HCT116 (cell line): ENCODE measurements at regions not wholly inside any gene's neighbourhood (a gene's known extent, or its start where the extent isn't known, plus 50 kb on each side); places are given as distances from the start of the nearest gene placed in this dataset.

Source experiments
- ATAC-seq: fragments of 200-7000 bp; cut with Tn5 transposase; 2 replicates; pipeline ENCODE4 v1.9.1; 2020; ENCODE audit warnings: mild to moderate bottlenecking, moderate library complexity
- BruUV-seq: library from RNA; stranded (reverse); fragments of 400-500 nt; replicated peaks from 2 replicates; lab custom pipeline; 2021; lab: Mats Ljungman, UMichigan
- CTCF ChIA-PET: fragments of 300-600 bp; sonication (Branson Sonifier 250); formaldehyde crosslinking; loops from one replicate; lab custom pipeline; 2021; ENCODE audit warnings: antibody characterized with exemption; lab: Charles Lee
- POLR2A ChIA-PET: fragments of 300-600, 350-600 bp; sonication (Branson Sonifier 250); formaldehyde crosslinking; loops from one replicate; lab custom pipeline; 2021; ENCODE audit warnings: antibody characterized with exemption; lab: Charles Lee
- RAD21 ChIA-PET, 2 experiments: fragments of 300-600 bp; sonication (Branson Sonifier 250); formaldehyde crosslinking; loops; one replicate each; lab custom pipeline; 2023; ENCODE audit warnings: low total read pairs in 2 of 2; ENCODE audit not compliant: uncharacterized antibody in 2 of 2, unreplicated experiment in 2 of 2, low non-redundant PET in 1 of 2; lab: Charles Lee
- DNase-seq: peaks from one replicate; pipeline ENCODE4 v3.0.0-alpha.2; 2010; ENCODE audit warnings: low read depth, low spot score
- H2AFZ ChIP-seq: fragments of 200-600 bp; shearing (Covaris generic), sonication (generic); 2 replicates; pipeline ENCODE4 v1.6.1; 2017; ENCODE audit warnings: low read depth, mixed run types, mixed read lengths, antibody characterized with exemption, low read length; ENCODE audit not compliant: poor library complexity, severe bottlenecking
- H3K27ac ChIP-seq: 2 replicates; pipeline ENCODE4 v1.5.1; 2012; ENCODE audit warnings: low read depth, low read length
- H3K27me3 ChIP-seq: fragments of 200-600 bp; sonication (generic); 2 replicates; pipeline ENCODE4 v1.6.1; 2016; ENCODE audit warnings: mixed run types, low read length, mixed read lengths; ENCODE audit not compliant: insufficient read depth
- H3K36me3 ChIP-seq, 2 experiments: fragments of 200-500 bp in 1 of 2; fragments of 200-600 bp in 1 of 2; sonication (Bioruptor generic) in 1 of 2; sonication (generic) in 1 of 2; 2 replicates each; pipeline versions ENCODE4 v1.5.1 to v1.6.1; 2014 to 2016; ENCODE audit warnings: low read length in 2 of 2, inconsistent platforms in 1 of 2, mixed read lengths in 1 of 2, mixed run types in 1 of 2; ENCODE audit not compliant: insufficient read depth in 2 of 2, control insufficient read depth in 1 of 2
- H3K4me1 ChIP-seq, 2 experiments: fragments of 200-600 bp in 1 of 2; sonication (generic) in 1 of 2; 2 replicates each; pipeline versions ENCODE4 v1.5.1 to v1.6.1; 2012 to 2017; ENCODE audit warnings: low read length in 2 of 2, inconsistent platforms in 1 of 2, mild to moderate bottlenecking in 1 of 2, mixed read lengths in 1 of 2, mixed run types in 1 of 2, moderate library complexity in 1 of 2; ENCODE audit not compliant: insufficient read depth in 2 of 2, control insufficient read depth in 1 of 2
- H3K4me2 ChIP-seq: fragments of 200-600 bp; sonication (generic); 2 replicates; pipeline ENCODE4 v1.6.1; 2017; ENCODE audit warnings: mixed run types, low read length, mixed read lengths
- H3K4me3 ChIP-seq, 2 experiments: fragments of 200-600 bp in 1 of 2; sonication (generic) in 1 of 2; replicated peaks in 1 of 2; 2 replicates each; pipeline ENCODE4 v1.5.1; 2011 to 2016; ENCODE audit warnings: low read length in 2 of 2, control low read depth in 1 of 2, low read depth in 1 of 2, mild to moderate bottlenecking in 1 of 2, mixed read lengths in 1 of 2, mixed run types in 1 of 2
- H3K79me2 ChIP-seq: fragments of 200-600 bp; sonication (generic); 2 replicates; pipeline ENCODE4 v1.6.1; 2017; ENCODE audit warnings: mild to moderate bottlenecking, mixed run types, low read length, moderate library complexity, mixed read lengths; ENCODE audit not compliant: insufficient read depth
- H3K9ac ChIP-seq: fragments of 200-600 bp; sonication (generic); 2 replicates; pipeline ENCODE4 v1.6.1; 2016; ENCODE audit warnings: low read length, mixed read lengths
- H3K9me2 ChIP-seq: fragments of 200-600 bp; sonication (generic), shearing (Covaris generic); 2 replicates; pipeline ENCODE4 v1.6.1; 2017; ENCODE audit warnings: mixed run types, mild to moderate bottlenecking, moderate library complexity; ENCODE audit not compliant: insufficient read depth
- H3K9me3 ChIP-seq, 2 experiments: fragments of 200-500 bp in 1 of 2; fragments of 200-600 bp in 1 of 2; sonication (Bioruptor generic) in 1 of 2; sonication (generic) in 1 of 2; 2 replicates each; pipeline ENCODE4 v1.6.1; 2014 to 2017; ENCODE audit warnings: low read length in 2 of 2, mixed read lengths in 2 of 2, inconsistent platforms in 1 of 2, low read depth in 1 of 2, mild to moderate bottlenecking in 1 of 2, mixed run types in 1 of 2, moderate library complexity in 1 of 2; ENCODE audit not compliant: control insufficient read depth in 1 of 2, insufficient read depth in 1 of 2
- H4K20me1 ChIP-seq: fragments of 200-600 bp; sonication (generic), shearing (Covaris generic); 2 replicates; pipeline ENCODE4 v1.6.1; 2017; ENCODE audit warnings: mixed run types, mild to moderate bottlenecking, moderate library complexity; ENCODE audit not compliant: insufficient read depth
- CBX3 ChIP-seq: IDR thresholded peaks from 2 replicates; pipeline ENCODE4 v1.6.1; 2012; ENCODE audit warnings: low read depth
- CEBPB ChIP-seq: IDR thresholded peaks from 2 replicates; pipeline ENCODE4 v1.6.1; 2012; ENCODE audit warnings: low read depth
- CTCF ChIP-seq, 3 experiments: fragments of 200-600 bp in 1 of 3; sonication (generic) in 1 of 3; IDR thresholded peaks in 2 of 3; conservative IDR thresholded peaks in 1 of 3; 2 replicates each; pipeline ENCODE4 v1.5.1; 2012 to 2017; ENCODE audit warnings: low read depth in 2 of 3, low read length in 2 of 3, antibody characterized with exemption in 1 of 3, borderline replicate concordance in 1 of 3, control low read depth in 1 of 3, mild to moderate bottlenecking in 1 of 3, mixed read lengths in 1 of 3, mixed run types in 1 of 3, moderate library complexity in 1 of 3; ENCODE audit not compliant: insufficient read depth in 1 of 3
- EGR1 ChIP-seq: IDR thresholded peaks from 2 replicates; pipeline ENCODE4 v1.6.1; 2012; ENCODE audit warnings: low read depth
- ELF1 ChIP-seq: IDR thresholded peaks from 2 replicates; pipeline ENCODE4 v1.6.1; 2012; ENCODE audit warnings: low read depth, borderline replicate concordance
- EZH2phosphoT487 ChIP-seq: fragments of 200-600 bp; IDR thresholded peaks from 2 replicates; pipeline ENCODE4 v1.6.1; 2018; ENCODE audit warnings: antibody characterized with exemption, borderline replicate concordance
- FOSL1 ChIP-seq: IDR thresholded peaks from 2 replicates; pipeline ENCODE4 v1.6.1; 2012; ENCODE audit warnings: low read depth
- JUND ChIP-seq: IDR thresholded peaks from 2 replicates; pipeline ENCODE4 v1.6.1; 2012
- MAX ChIP-seq: IDR thresholded peaks from 2 replicates; pipeline ENCODE4 v1.6.1; 2012
- POLR2A ChIP-seq: IDR thresholded peaks from 2 replicates; pipeline ENCODE4 v1.7.0; 2011; ENCODE audit warnings: borderline replicate concordance; ENCODE audit not compliant: insufficient read depth, insufficient read length; ENCODE audit errors: extremely low read depth
- RAD21 ChIP-seq: IDR thresholded peaks from 2 replicates; pipeline ENCODE4 v1.6.1; 2012; ENCODE audit warnings: low read depth, mild to moderate bottlenecking
- REST ChIP-seq: IDR thresholded peaks from 2 replicates; pipeline ENCODE4 v1.6.1; 2012; ENCODE audit warnings: low read depth
- SIN3A ChIP-seq: IDR thresholded peaks from 2 replicates; pipeline ENCODE4 v1.6.1; 2012; ENCODE audit warnings: low read depth
- SP1 ChIP-seq: IDR thresholded peaks from 2 replicates; pipeline ENCODE4 v1.6.1; 2012; ENCODE audit warnings: low read depth
- SRF ChIP-seq: IDR thresholded peaks from 2 replicates; pipeline ENCODE4 v1.6.1; 2012; ENCODE audit warnings: low read depth
- TCF7L2 ChIP-seq: IDR thresholded peaks from 2 replicates; pipeline ENCODE4 v1.7.0; 2011; ENCODE audit warnings: borderline replicate concordance, inconsistent platforms; ENCODE audit not compliant: insufficient read depth, insufficient read length; ENCODE audit errors: extremely low read depth
- YY1 ChIP-seq: IDR thresholded peaks from 2 replicates; pipeline ENCODE4 v1.6.1; 2011; ENCODE audit warnings: low read length, low read depth, moderate library complexity, mild to moderate bottlenecking; ENCODE audit not compliant: insufficient replicate concordance; ENCODE audit errors: extremely low read depth
- ZBTB33 ChIP-seq: IDR thresholded peaks from 2 replicates; pipeline ENCODE4 v1.6.1; 2011; ENCODE audit warnings: mild to moderate bottlenecking, low read length, moderate library complexity; ENCODE audit not compliant: insufficient replicate concordance; ENCODE audit errors: extremely low read depth
- ZFX ChIP-seq: fragments of 450-650 bp; IDR thresholded peaks from 2 replicates; pipeline ENCODE4 v1.6.1; 2017
- ZNF274 ChIP-seq: fragments of 200-500 bp; sonication (Bioruptor generic); IDR thresholded peaks from 2 replicates; pipeline ENCODE4 v1.6.1; 2014; ENCODE audit warnings: mild to moderate bottlenecking, low read depth, low read length, inconsistent platforms
- intact Hi-C: fragments of 100-400 bp; cut with micrococcal nuclease; formaldehyde crosslinking; loops from 2 replicates; pipeline ENCODE4 v1.10.0; 2022

- Histone ChIP-seq H3K9me2 (no peaks in the 10 kb centered on the region), H3K27ac (no peak overlapping the region), H4K20me1 (no peaks in the 10 kb centered on the region), H3K9ac (no peak overlapping the region), H3K27me3 (no peaks in the 10 kb centered on the region), H3K36me3 (no peaks in the 10 kb centered on the region), H3K9me3 (no peaks in the 10 kb centered on the region), H3K4me3 (no peak overlapping the region), H3K4me2 (no peak overlapping the region), H3K79me2 (no peaks in the 10 kb centered on the region), H3K4me1 (no peaks in the 10 kb centered on the region), H2AFZ (no peak overlapping the region)
- ChIA-PET RAD21 (no interaction called here), POLR2A (no interaction called here), CTCF (no interaction called here)
- no TSS peak for BruUV-seq
- no peak for TF ChIP-seq JUND
- no peak for TF ChIP-seq EGR1
- no peak for TF ChIP-seq TCF7L2
- TF ChIP-seq FOSL1, result no peak
- no peak for TF ChIP-seq ZBTB33
- no peak for TF ChIP-seq MAX
- TF ChIP-seq CTCF (IDR thresholded peaks at IDR 0.05 in 2 of 3, conservative IDR thresholded peaks at IDR 0.05 in 1 of 3; ENCODE audit: borderline replicate concordance in 1 of 3, insufficient read depth in 1 of 3, low read depth in 2 of 3, low read length in 2 of 3), result no peak
- no peak for TF ChIP-seq EZH2phosphoT487
- TF ChIP-seq ZFX, result no peak
- no peak for TF ChIP-seq SP1
- no peak for TF ChIP-seq CEBPB
- TF ChIP-seq ELF1, result no peak
- no peak for TF ChIP-seq CBX3
- TF ChIP-seq SRF, result no peak
- no peak for TF ChIP-seq REST
- TF ChIP-seq RAD21, result no peak
- TF ChIP-seq ZNF274, result no peak
- TF ChIP-seq YY1, result no peak
- TF ChIP-seq SIN3A, result no peak
- TF ChIP-seq POLR2A, result no peak
- intact Hi-C loops, result no loop called here
- DNase-seq (no peak), ATAC-seq (no peak)
Measured at GRCh38 chr13:74449811-74450524, 315.8 kb upstream of the KLF12 start.
